Body of pancreas (tissue), 4 donors: ENCODE measurements at regions not wholly inside any gene's neighbourhood (a gene's known extent, or its start where the extent isn't known, plus 50 kb on each side); places are given as distances from the start of the nearest gene placed in this dataset.
A peak's percentile ranks its signal among the peaks of the same experiment; 100 is the strongest.

Source experiments
- ATAC-seq: fragments of 150-250 bp; one replicate; pipeline ENCODE4 v1.9.1; 2016
- DNase-seq, 4 donors: peaks; one replicate each; pipeline ENCODE4 v3.0.0-alpha.2; 2019
- H3K27ac ChIP-seq, 4 donors: fragments of 200-600 bp; sonication (generic); 1 replicate in 3 of 4; 2 replicates in 1 of 4; pipeline versions ENCODE4 v1.5.1 to v1.6.1; 2016 to 2019; ENCODE audit warnings: mild to moderate bottlenecking in 1 of 4, mixed read lengths in 1 of 4, moderate library complexity in 1 of 4
- H3K27me3 ChIP-seq, 2 donors: fragments of 200-600 bp; sonication (generic); one replicate each; pipeline ENCODE4 v1.6.0; 2016; ENCODE audit warnings: mild to moderate bottlenecking in 1 of 2
- H3K36me3 ChIP-seq, 2 donors: fragments of 200-600 bp; sonication (generic); replicated peaks in 1 of 2; 2 replicates each; pipeline ENCODE4 v1.5.1; 2016; ENCODE audit warnings: low read depth in 2 of 2; ENCODE audit not compliant: insufficient read depth in 1 of 2
- H3K4me1 ChIP-seq: fragments of 200-600 bp; sonication (generic); one replicate; pipeline ENCODE4 v1.6.0; 2016
- H3K4me3 ChIP-seq, 2 donors: fragments of 200-600 bp; sonication (generic); 1 replicate in 1 of 2; 2 replicates in 1 of 2; pipeline ENCODE4 v1.5.1; 2016 to 2019
- H3K9me3 ChIP-seq, 3 donors: fragments of 200-600 bp; sonication (generic); 1 replicate in 2 of 3; 2 replicates in 1 of 3; pipeline ENCODE4 v1.5.1; 2016
- CTCF ChIP-seq, 7 experiments: fragments of 450-650 bp in 4 of 7; fragments of 200-600 bp in 3 of 7; sonication (generic) in 3 of 7; IDR thresholded peaks; one replicate each; pipeline ENCODE4 v1.5.1; 2016 to 2019; ENCODE audit warnings: antibody characterized with exemption in 7 of 7
- POLR2A ChIP-seq, 3 donors: fragments of 450-650 bp; IDR thresholded peaks; one replicate each; pipeline ENCODE4 v1.6.1; 2016; ENCODE audit warnings: antibody characterized with exemption in 3 of 3, mild to moderate bottlenecking in 2 of 3
- WGBS, 2 donors: methylation state at CpG; one replicate each; pipeline ENCODE4 v1.1.5; 2017; 5-methylcytosine and 5-hydroxymethylcytosine counted together
- intact Hi-C: fragments of 100-400 bp; cut with DNase I; formaldehyde crosslinking; loops from one replicate; pipeline ENCODE4 v1.15.1; 2023

- DNase-seq (no peak), ATAC-seq (no peak)
- Histone ChIP-seq H3K4me3 (no peak overlapping the region), H3K27me3 (no peaks in the 10 kb centered on the region), H3K9me3 (no peaks in the 10 kb centered on the region), H3K36me3 (no peaks in the 10 kb centered on the region), H3K27ac (peak overlapping the region; percentile 2 to 87 (median 76)), H3K4me1 (peaks cover 20% of the 10 kb centered on the region)
- intact Hi-C loops = no loop called here
- 68 to 84% methylated on average over 1 of the region's 1 CpG for WGBS, 2 donors
- TF ChIP-seq CTCF (IDR thresholded peaks at IDR 0.05) = no peak
- no peak for TF ChIP-seq POLR2A (IDR thresholded peaks at IDR 0.05)
Measured at GRCh38 chr6:25006075-25006474, 70.3 kb upstream of the RIPOR2 start.

GRCh38 chr6:25006565-25007001 is 70.8 kb upstream of the RIPOR2 start:
- DNase-seq = peak; percentile 66 to 90 (median 80)
- no peak overlapping the region for H3K4me3 ChIP-seq
- no peaks in the 10 kb centered on the region for H3K9me3 ChIP-seq
- peak overlapping the region; percentile 66 to 87 (median 76) for H3K27ac ChIP-seq
- intact Hi-C loops = no loop called here
- no peaks in the 10 kb centered on the region for H3K27me3 ChIP-seq
- WGBS, 2 donors = 2 to 3% methylated on average over 3 of the region's 3 CpGs
- H3K4me1 ChIP-seq = peaks cover 20% of the 10 kb centered on the region
- ATAC-seq = peak; percentile 96
- TF ChIP-seq POLR2A (IDR thresholded peaks at IDR 0.05) (peak in 2 of 3 donors; percentile 51 to 66), CTCF (IDR thresholded peaks at IDR 0.05) (no peak)
- no peaks in the 10 kb centered on the region for H3K36me3 ChIP-seq

- ATAC-seq = no peak
- peak overlapping the region; percentile 66 to 87 (median 76) for H3K27ac ChIP-seq
- peaks cover 20% of the 10 kb centered on the region for H3K4me1 ChIP-seq
Measured at GRCh38 chr6:25007269-25007699, 71.5 kb upstream of the RIPOR2 start.

GRCh38 chr6:25008707-25009392 is 73.1 kb upstream of the RIPOR2 start:
- Histone ChIP-seq H3K27me3 (no peaks in the 10 kb centered on the region), H3K4me1 (peaks cover 16% of the 10 kb centered on the region), H3K4me3 (no peak overlapping the region), H3K27ac (no peak overlapping the region), H3K9me3 (no peaks in the 10 kb centered on the region), H3K36me3 (no peaks in the 10 kb centered on the region)
- no peak for DNase-seq
- TF ChIP-seq POLR2A (IDR thresholded peaks at IDR 0.05) = no peak
- TF ChIP-seq CTCF (IDR thresholded peaks at IDR 0.05) = no peak
- ATAC-seq = no peak
- intact Hi-C loops = no loop called here
- 84% methylated on average over 4 of the region's 4 CpGs for WGBS, 2 donors

More at GRCh38 chr6:25007269-25007699, 71.5 kb upstream of the RIPOR2 start:
- no peak for TF ChIP-seq POLR2A (IDR thresholded peaks at IDR 0.05)
- TF ChIP-seq CTCF (IDR thresholded peaks at IDR 0.05) = no peak
- H3K36me3 ChIP-seq = no peaks in the 10 kb centered on the region
- no peaks in the 10 kb centered on the region for H3K9me3 ChIP-seq
- intact Hi-C loops = no loop called here
- DNase-seq = no peak
- 77 to 93% methylated on average over 3 of the region's 3 CpGs for WGBS, 2 donors
- H3K4me3 ChIP-seq = no peak overlapping the region
- no peaks in the 10 kb centered on the region for H3K27me3 ChIP-seq

- 85 to 88% methylated on average over 6 of the region's 6 CpGs for WGBS, 2 donors
- intact Hi-C loops = no loop called here
- Histone ChIP-seq H3K27ac (no peak overlapping the region), H3K27me3 (no peaks in the 10 kb centered on the region), H3K4me1 (peaks cover 16% of the 10 kb centered on the region), H3K36me3 (no peaks in the 10 kb centered on the region), H3K4me3 (no peak overlapping the region), H3K9me3 (no peaks in the 10 kb centered on the region)
- DNase-seq = no peak
- no peak for ATAC-seq
- TF ChIP-seq POLR2A (IDR thresholded peaks at IDR 0.05) = no peak
- TF ChIP-seq CTCF (IDR thresholded peaks at IDR 0.05) = no peak
Measured at GRCh38 chr6:25009393-25009710, 73.6 kb upstream of the RIPOR2 start.
